ENCODE measurements at regions not wholly inside any gene's neighbourhood (a gene's known extent, or its start where the extent isn't known, plus 50 kb on each side); places are given as distances from the start of the nearest gene placed in this dataset.

GRCh38 chr15:38672814-38673670 is 108.4 kb upstream of the RASGRP1 start:
- DNase-seq = no peak

GRCh38 chr15:38674448-38674847 is 109.8 kb upstream of the RASGRP1 start:
- peak; percentile 20 for DNase-seq

GRCh38 chr15:38678281-38678680 is 113.7 kb upstream of the RASGRP1 start:
- DNase-seq = no peak

GRCh38 chr15:38680775-38681174 is 116.2 kb upstream of the RASGRP1 start:
- DNase-seq = no peak

GRCh38 chr15:38682363-38682762 is 117.7 kb upstream of the RASGRP1 start:
- no peak for DNase-seq

- no peak for DNase-seq
Measured at GRCh38 chr15:38682861-38683260, 118.2 kb upstream of the RASGRP1 start.

- peak; percentile 42 for DNase-seq
Measured at GRCh38 chr15:38683382-38684242, 119.0 kb upstream of the RASGRP1 start.

GRCh38 chr15:38684440-38685010 is 119.9 kb upstream of the RASGRP1 start:
- peak; percentile 53 for DNase-seq

- DNase-seq = no peak
Measured at GRCh38 chr15:38685686-38686339, 121.2 kb upstream of the RASGRP1 start.

GRCh38 chr15:38687340-38687739 is 122.7 kb upstream of the RASGRP1 start:
- no peak for DNase-seq

GRCh38 chr15:38687775-38688495 is 123.3 kb upstream of the RASGRP1 start:
- DNase-seq = no peak

GRCh38 chr15:38688761-38689160 is 124.1 kb upstream of the RASGRP1 start:
- no peak for DNase-seq

GRCh38 chr15:38689522-38689921 is 124.9 kb upstream of the RASGRP1 start:
- no peak for DNase-seq

GRCh38 chr15:38690216-38690615 is 125.6 kb upstream of the RASGRP1 start:
- no peak for DNase-seq

- peak; percentile 61 for DNase-seq
Measured at GRCh38 chr15:38690719-38691332, 126.2 kb upstream of the RASGRP1 start.

GRCh38 chr15:38691377-38691776 is 126.8 kb upstream of the RASGRP1 start:
- no peak for DNase-seq

- DNase-seq = no peak
Measured at GRCh38 chr15:38691965-38692788, 127.6 kb upstream of the RASGRP1 start.

- no peak for DNase-seq
Measured at GRCh38 chr15:38692789-38693062, 128.1 kb upstream of the RASGRP1 start.

GRCh38 chr15:38695249-38696108 is 130.9 kb upstream of the RASGRP1 start:
- DNase-seq = no peak

GRCh38 chr15:38696109-38696727 is 131.6 kb upstream of the RASGRP1 start:
- peak; percentile 85 for DNase-seq
